GM10248 (cell line): ENCODE measurements at regions not wholly inside any gene's neighbourhood (a gene's known extent, or its start where the extent isn't known, plus 50 kb on each side); places are given as distances from the start of the nearest gene placed in this dataset.

Experiments
- CTCF ChIA-PET: fragments of 300-600 bp; sonication (Branson Sonifier 250); formaldehyde crosslinking; extraction: SDS; loops from one replicate; lab custom pipeline; 2021; ENCODE audit warnings: antibody characterized with exemption; lab: Yijun Ruan, JAX
- POLR2A ChIA-PET: fragments of 350-650 bp; sonication (Branson Sonifier 250); formaldehyde crosslinking; extraction: SDS; loops from one replicate; lab custom pipeline; 2020; ENCODE audit warnings: antibody characterized with exemption; lab: Yijun Ruan, JAX
- DNase-seq: peaks from one replicate; pipeline ENCODE4 v3.0.0; 2012; ENCODE audit errors: extremely low spot score
- CTCF ChIP-seq: IDR thresholded peaks from 2 replicates; pipeline ENCODE4 v1.5.1; 2012; ENCODE audit warnings: mild to moderate bottlenecking, low read depth; ENCODE audit errors: extremely low read depth, missing control alignments, control extremely low read depth

- ChIA-PET POLR2A (no interaction called here), CTCF (no interaction called here)
- DNase-seq: no peak
- no peak for TF ChIP-seq CTCF
Observed at GRCh38 chr3:78349571-78349970, 1309.7 kb downstream of the ROBO2 start.

- POLR2A ChIA-PET: no interaction called here
- CTCF ChIA-PET: no interaction called here
- TF ChIP-seq CTCF: no peak
- no peak for DNase-seq
Observed at GRCh38 chr3:78351334-78351733, 1311.4 kb downstream of the ROBO2 start.

- CTCF ChIA-PET: no interaction called here
- TF ChIP-seq CTCF: no peak
- no peak for DNase-seq
- POLR2A ChIA-PET: no interaction called here
Observed at GRCh38 chr3:78353231-78353630, 1313.3 kb downstream of the ROBO2 start.

- ChIA-PET CTCF (no interaction called here), POLR2A (no interaction called here)
- DNase-seq: no peak
- no peak for TF ChIP-seq CTCF
Observed at GRCh38 chr3:78360849-78361248, 1321.0 kb downstream of the ROBO2 start.

GRCh38 chr3:78368636-78369345 lies 1328.9 kb downstream of the ROBO2 start:
- ChIA-PET POLR2A (no interaction called here), CTCF (interaction anchor here (0.9 to 1.2 kb wide), 3 partner anchors 9 to 25 kb away, joined by 3 to 4 read pairs (median 3); no protein-coding TSS in a partner anchor)
- DNase-seq: no peak
- TF ChIP-seq CTCF: no peak

GRCh38 chr3:78390221-78390620 lies 1350.3 kb downstream of the ROBO2 start:
- no peak for DNase-seq
- ChIA-PET POLR2A (no interaction called here), CTCF (no interaction called here)
- no peak for TF ChIP-seq CTCF
